H1 (cell line): ENCODE measurements at regions not wholly inside any gene's neighbourhood (a gene's known extent, or its start where the extent isn't known, plus 50 kb on each side); places are given as distances from the start of the nearest gene placed in this dataset.

Experiments
- CTCF ChIA-PET: fragments of 300-600 bp; sonication (Branson Sonifier 250); formaldehyde crosslinking; loops from one replicate; lab custom pipeline; 2021; ENCODE audit not compliant: partially characterized antibody; lab: Charles Lee
- POLR2A ChIA-PET: fragments of 300-600 bp; sonication (Branson Sonifier 250); formaldehyde crosslinking; loops from one replicate; lab custom pipeline; 2021; ENCODE audit warnings: inconsistent platforms; ENCODE audit not compliant: partially characterized antibody; lab: Charles Lee
- DNase-seq, 2 experiments: peaks; one replicate each; pipeline versions ENCODE4 v3.0.0 to v3.0.0-alpha.2; 2010 to 2022; ENCODE audit warnings: low spot score in 2 of 2, low read depth in 1 of 2, mixed read lengths in 1 of 2
- FAIRE-seq: peaks from 2 replicates; lab custom pipeline; 2011; peaks lifted over from hg19 to GRCh38; lab: Jason Lieb, UNC
- H2AFZ ChIP-seq: 2 replicates; pipeline ENCODE4 v1.8.1; 2012; ENCODE audit warnings: low read length, inconsistent platforms
- H2AK5ac ChIP-seq: 2 replicates; pipeline ENCODE4 v1.6.1; 2013; ENCODE audit warnings: low read depth, low read length
- H2BK120ac ChIP-seq: replicated peaks from 2 replicates; pipeline ENCODE3; 2013; ENCODE audit warnings: low read depth, low read length, inconsistent platforms
- H2BK12ac ChIP-seq: 2 replicates; pipeline ENCODE4 v1.6.1; 2013; ENCODE audit warnings: low read depth, low read length
- H2BK15ac ChIP-seq: 2 replicates; pipeline ENCODE4 v1.6.1; 2013; ENCODE audit warnings: low read length
- H2BK20ac ChIP-seq: 2 replicates; pipeline ENCODE4 v1.6.1; 2013; ENCODE audit warnings: low read length
- H2BK5ac ChIP-seq: 2 replicates; pipeline ENCODE4 v1.6.1; 2013; ENCODE audit warnings: low read depth, low read length
- H3K14ac ChIP-seq: 2 replicates; pipeline ENCODE4 v1.6.1; 2013; ENCODE audit warnings: inconsistent platforms; ENCODE audit not compliant: insufficient read length
- H3K18ac ChIP-seq: 2 replicates; pipeline ENCODE4 v1.6.1; 2013; ENCODE audit warnings: low read length; ENCODE audit errors: extremely low read depth
- H3K23ac ChIP-seq: 2 replicates; pipeline ENCODE4 v1.6.1; 2013; ENCODE audit warnings: inconsistent platforms; ENCODE audit not compliant: insufficient read length
- H3K23me2 ChIP-seq: 2 replicates; pipeline ENCODE4 v1.6.1; 2013; ENCODE audit warnings: low read depth, low read length
- H3K27ac ChIP-seq: 2 replicates; pipeline ENCODE4 v1.6.1; 2011; ENCODE audit warnings: low read depth, low read length, inconsistent platforms
- H3K27me3 ChIP-seq, 4 experiments: replicated peaks in 1 of 4; 1 replicate in 1 of 4; 2 replicates in 3 of 4; pipeline versions ENCODE4 v1.6.1 to v1.8.1; 2011 to 2013; ENCODE audit warnings: low read length in 3 of 4, mild to moderate bottlenecking in 3 of 4, inconsistent platforms in 2 of 4, mixed read lengths in 2 of 4, moderate library complexity in 1 of 4; ENCODE audit not compliant: control insufficient read depth in 3 of 4, insufficient read depth in 3 of 4; ENCODE audit errors: extremely low read depth in 1 of 4
- H3K36me3 ChIP-seq, 4 experiments: 2 replicates each; pipeline versions ENCODE4 v1.6.1 to v1.8.1; 2011 to 2013; ENCODE audit warnings: mild to moderate bottlenecking in 4 of 4, low read length in 3 of 4, moderate library complexity in 2 of 4, control low read depth in 1 of 4, inconsistent platforms in 1 of 4; ENCODE audit not compliant: insufficient read depth in 4 of 4, control insufficient read depth in 2 of 4
- H3K4ac ChIP-seq: replicated peaks from 2 replicates; pipeline ENCODE3; 2013; ENCODE audit warnings: low read length, low read depth, mixed read lengths, inconsistent platforms; ENCODE audit not compliant: insufficient read length
- H3K4me1 ChIP-seq, 4 experiments: replicated peaks in 1 of 4; 1 replicate in 1 of 4; 2 replicates in 3 of 4; pipeline versions ENCODE4 v1.6.1 to v1.8.1; 2011 to 2013; ENCODE audit warnings: low read length in 3 of 4, inconsistent platforms in 2 of 4, mixed read lengths in 1 of 4; ENCODE audit not compliant: insufficient read depth in 4 of 4, control insufficient read depth in 3 of 4
- H3K4me2 ChIP-seq, 2 experiments: 2 replicates each; pipeline versions ENCODE4 v1.6.1 to v1.8.1; 2011 to 2013; ENCODE audit warnings: low read depth in 2 of 2, low read length in 2 of 2, control low read depth in 1 of 2, inconsistent platforms in 1 of 2, mild to moderate bottlenecking in 1 of 2; ENCODE audit not compliant: insufficient read depth in 1 of 2
- H3K4me3 ChIP-seq, 4 experiments: fragments of 200-600, 300-600 bp in 1 of 4; sonication (generic), shearing (Covaris generic), sonication (Bioruptor Twin) in 1 of 4; 2 replicates each; pipeline versions ENCODE4 v1.5.1 to v1.8.1; 2011 to 2016; ENCODE audit warnings: low read length in 4 of 4, low read depth in 3 of 4, control low read depth in 2 of 4, inconsistent platforms in 2 of 4, mild to moderate bottlenecking in 2 of 4, mixed read lengths in 1 of 4, moderate library complexity in 1 of 4; ENCODE audit not compliant: insufficient read depth in 2 of 4; ENCODE audit errors: extremely low read depth in 1 of 4
- H3K56ac ChIP-seq: replicated peaks from 2 replicates; pipeline ENCODE3; 2013; ENCODE audit warnings: low read depth, mild to moderate bottlenecking, mixed read lengths, low read length, inconsistent platforms; ENCODE audit not compliant: insufficient read length
- H3K79me1 ChIP-seq: 2 replicates; pipeline ENCODE4 v1.6.1; 2013; ENCODE audit warnings: low read depth, low read length, control low read depth
- H3K79me2 ChIP-seq, 2 experiments: 2 replicates each; pipeline versions ENCODE4 v1.6.1 to v1.8.1; 2012 to 2013; ENCODE audit warnings: low read length in 2 of 2, mild to moderate bottlenecking in 2 of 2, inconsistent platforms in 1 of 2; ENCODE audit not compliant: insufficient read depth in 2 of 2, control insufficient read depth in 1 of 2
- H3K9ac ChIP-seq, 4 experiments: replicated peaks in 1 of 4; 1 replicate in 1 of 4; 2 replicates in 3 of 4; pipeline versions ENCODE4 v1.6.1 to v1.8.1; 2011 to 2013; ENCODE audit warnings: low read depth in 3 of 4, low read length in 3 of 4, control low read depth in 2 of 4, mild to moderate bottlenecking in 2 of 4, moderate library complexity in 2 of 4, inconsistent platforms in 1 of 4; ENCODE audit errors: extremely low read depth in 1 of 4
- H3K9me3 ChIP-seq, 2 experiments: 2 replicates each; pipeline versions ENCODE4 v1.6.1 to v1.8.1; 2012 to 2013; ENCODE audit warnings: mild to moderate bottlenecking in 2 of 2, moderate library complexity in 2 of 2, control low read depth in 1 of 2, inconsistent platforms in 1 of 2, low read depth in 1 of 2, low read length in 1 of 2, mixed read lengths in 1 of 2; ENCODE audit not compliant: insufficient read depth in 2 of 2
- H4K20me1 ChIP-seq, 2 experiments: replicated peaks in 1 of 2; 2 replicates each; pipeline versions ENCODE3 to v1.8.1; 2011 to 2013; ENCODE audit warnings: inconsistent platforms in 2 of 2, low read length in 2 of 2, mild to moderate bottlenecking in 1 of 2; ENCODE audit not compliant: insufficient read depth in 2 of 2, control insufficient read depth in 1 of 2
- H4K5ac ChIP-seq: 2 replicates; pipeline ENCODE4 v1.6.1; 2013; ENCODE audit warnings: low read length, low read depth, mixed read lengths, inconsistent platforms; ENCODE audit not compliant: insufficient read length
- H4K8ac ChIP-seq: 2 replicates; pipeline ENCODE4 v1.8.0; 2013; ENCODE audit warnings: mild to moderate bottlenecking, moderate library complexity, low read length, inconsistent platforms; ENCODE audit not compliant: insufficient read depth; ENCODE audit errors: extremely low read depth
- H4K91ac ChIP-seq: replicated peaks from 2 replicates; pipeline ENCODE3; 2013; ENCODE audit warnings: low read length, mixed read lengths, inconsistent platforms; ENCODE audit not compliant: insufficient read length
- SP2 ChIP-seq: IDR thresholded peaks from 2 replicates; pipeline ENCODE4 v1.6.1; 2012; ENCODE audit warnings: mild to moderate bottlenecking, low read length, inconsistent platforms
- ZNF274 ChIP-seq: IDR thresholded peaks from 2 replicates; pipeline ENCODE4 v1.7.0; 2012; ENCODE audit warnings: low read length, borderline replicate concordance; ENCODE audit errors: extremely low read depth
- WGBS, 2 experiments: shearing (Covaris generic) in 1 of 2; methylation state at CpG; one replicate each; pipeline versions ENCODE4 v1.1.6 to v1.1.7; 2013 to 2015; ENCODE audit warnings: low lambda C conversion rate in 2 of 2, mixed read lengths in 2 of 2, inconsistent platforms in 1 of 2, low coverage in 1 of 2, missing lambda C conversion rate in 1 of 2; ENCODE audit not compliant: insufficient replicate concordance in 2 of 2, insufficient coverage in 1 of 2, insufficient read length in 1 of 2; ENCODE audit errors: extremely low coverage in 1 of 2, missing lambda C conversion rate in 1 of 2; 5-methylcytosine and 5-hydroxymethylcytosine counted together

GRCh38 chrX:39739585-39739984, 358.2 kb downstream of the BCOR start:
- Histone ChIP-seq H3K23ac (no peak overlapping the region), H4K20me1 (no peaks in the 10 kb centered on the region), H3K27ac (no peak overlapping the region), H2BK5ac (no peak overlapping the region), H3K36me3 (no peaks in the 10 kb centered on the region), H4K91ac (no peak overlapping the region), H4K8ac (no peak overlapping the region), H3K9ac (no peak overlapping the region), H2BK20ac (no peak overlapping the region), H3K4me1 (peaks cover 0 to 5% (median 1%) of the 10 kb centered on the region in 4 experiments; a peak in 3 of 7 replicates), H3K14ac (no peak overlapping the region), H3K4me3 (no peak overlapping the region), H2BK12ac (no peak overlapping the region), H3K27me3 (no peaks in the 10 kb centered on the region), H3K79me2 (no peaks in the 10 kb centered on the region), H3K9me3 (no peaks in the 10 kb centered on the region), H3K23me2 (no peaks in the 10 kb centered on the region), H2BK120ac (no peak overlapping the region), H4K5ac (no peak overlapping the region), H2AK5ac (no peak overlapping the region), H3K4me2 (no peak overlapping the region), H2BK15ac (no peak overlapping the region), H2AFZ (no peak overlapping the region), H3K79me1 (no peaks in the 10 kb centered on the region), H3K56ac (no peak overlapping the region), H3K4ac (no peak overlapping the region), H3K18ac (no peak overlapping the region)
- 93% methylated on average over 6 of the region's 7 CpGs; no CpG with 5 or more reads in 1 of the 2 experiments for WGBS, 2 experiments
- DNase-seq (no peak), FAIRE-seq (no peak)
- ChIA-PET POLR2A (no interaction called here), CTCF (no interaction called here)
- TF ChIP-seq SP2 (no peak), ZNF274 (no peak)
